Right atrium auricular region (tissue), 2 donors: ENCODE measurements at regions not wholly inside any gene's neighbourhood (a gene's known extent, or its start where the extent isn't known, plus 50 kb on each side); places are given as distances from the start of the nearest gene placed in this dataset.

Source experiments
- DNase-seq: peaks from one replicate; pipeline ENCODE4 v3.0.0-alpha.2; 2019; ENCODE audit warnings: low spot score
- H3K27ac ChIP-seq, 2 donors: fragments of 200-600 bp; sonication (generic); 1 replicate in 1 of 2; 2 replicates in 1 of 2; pipeline ENCODE4 v1.5.1; 2016 to 2019
- H3K27me3 ChIP-seq, 2 donors: fragments of 200-600 bp; sonication (generic); one replicate each; pipeline versions ENCODE4 v1.5.1 to v1.6.0; 2017 to 2019
- H3K36me3 ChIP-seq: fragments of 200-600 bp; sonication (generic); one replicate; pipeline ENCODE4 v1.5.1; 2016
- H3K4me1 ChIP-seq, 2 donors: fragments of 200-600 bp; sonication (generic); one replicate each; pipeline versions ENCODE4 v1.5.1 to v1.6.0; 2017 to 2019
- H3K4me3 ChIP-seq, 2 donors: fragments of 200-600 bp; sonication (generic); 1 replicate in 1 of 2; 2 replicates in 1 of 2; pipeline ENCODE4 v1.5.1; 2017 to 2019; ENCODE audit warnings: mild to moderate bottlenecking in 1 of 2, moderate library complexity in 1 of 2
- H3K9me3 ChIP-seq, 2 donors: fragments of 200-600 bp; sonication (generic); one replicate each; pipeline ENCODE4 v1.5.1; 2019
- TF ChIP-seq, protein P1 (sequence below), 2 donors: fragments of 200-600 bp; sonication (generic); IDR thresholded peaks; one replicate each; pipeline ENCODE4 v1.5.1; 2019; ENCODE audit warnings: antibody characterized with exemption in 2 of 2

DNA sequence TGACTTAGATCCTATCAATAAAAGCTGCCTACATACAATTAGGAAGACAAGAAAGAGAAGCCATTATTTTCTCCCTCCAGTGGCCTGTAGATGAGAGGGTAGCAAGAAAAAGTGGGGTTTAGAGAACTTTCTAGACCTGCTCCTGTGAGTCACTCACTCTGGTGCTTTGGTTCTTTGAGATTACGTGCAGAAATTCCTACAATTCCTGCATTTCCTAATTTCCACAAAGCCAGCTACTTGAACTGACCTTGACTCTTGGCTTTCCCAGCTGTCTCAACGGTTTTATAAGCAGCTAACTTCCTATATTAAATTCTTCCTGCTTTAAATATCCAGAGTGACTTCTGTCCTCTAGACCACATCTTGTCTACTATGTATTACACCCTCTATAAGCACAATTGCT lies 899.5 kb upstream of the KLHL29 start:
- Histone ChIP-seq H3K36me3 (no peaks in the 10 kb centered on the region), H3K27me3 (no peaks in the 10 kb centered on the region), H3K4me3 (no peak overlapping the region), H3K4me1 (no peaks in the 10 kb centered on the region), H3K9me3 (no peaks in the 10 kb centered on the region), H3K27ac (no peak overlapping the region)
- no peak for DNase-seq
- TF ChIP-seq, protein P1, sequence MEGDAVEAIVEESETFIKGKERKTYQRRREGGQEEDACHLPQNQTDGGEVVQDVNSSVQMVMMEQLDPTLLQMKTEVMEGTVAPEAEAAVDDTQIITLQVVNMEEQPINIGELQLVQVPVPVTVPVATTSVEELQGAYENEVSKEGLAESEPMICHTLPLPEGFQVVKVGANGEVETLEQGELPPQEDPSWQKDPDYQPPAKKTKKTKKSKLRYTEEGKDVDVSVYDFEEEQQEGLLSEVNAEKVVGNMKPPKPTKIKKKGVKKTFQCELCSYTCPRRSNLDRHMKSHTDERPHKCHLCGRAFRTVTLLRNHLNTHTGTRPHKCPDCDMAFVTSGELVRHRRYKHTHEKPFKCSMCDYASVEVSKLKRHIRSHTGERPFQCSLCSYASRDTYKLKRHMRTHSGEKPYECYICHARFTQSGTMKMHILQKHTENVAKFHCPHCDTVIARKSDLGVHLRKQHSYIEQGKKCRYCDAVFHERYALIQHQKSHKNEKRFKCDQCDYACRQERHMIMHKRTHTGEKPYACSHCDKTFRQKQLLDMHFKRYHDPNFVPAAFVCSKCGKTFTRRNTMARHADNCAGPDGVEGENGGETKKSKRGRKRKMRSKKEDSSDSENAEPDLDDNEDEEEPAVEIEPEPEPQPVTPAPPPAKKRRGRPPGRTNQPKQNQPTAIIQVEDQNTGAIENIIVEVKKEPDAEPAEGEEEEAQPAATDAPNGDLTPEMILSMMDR (IDR thresholded peaks at IDR 0.05): no peak

DNA sequence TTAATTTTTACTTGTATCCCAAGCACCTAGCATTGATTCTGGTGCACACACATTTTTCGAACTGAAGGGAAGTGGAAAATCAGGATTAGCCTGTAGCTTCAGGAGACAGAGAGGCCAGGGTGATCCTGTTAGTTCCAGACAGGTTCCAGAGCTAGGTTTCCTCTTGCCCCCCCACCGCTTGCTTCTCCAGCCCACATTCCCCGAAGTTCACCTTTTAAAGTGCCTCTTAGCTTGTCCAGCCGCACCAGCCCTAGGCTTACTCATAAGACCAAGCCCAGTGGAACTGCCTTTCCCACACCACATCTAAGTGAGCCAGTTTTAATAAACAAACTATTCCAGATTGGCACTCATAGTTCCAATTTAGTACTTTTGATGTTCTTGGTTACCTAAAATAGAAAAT lies 898.6 kb upstream of the KLHL29 start:
- Histone ChIP-seq H3K36me3 (no peaks in the 10 kb centered on the region), H3K27ac (no peak overlapping the region), H3K4me3 (no peak overlapping the region), H3K27me3 (no peaks in the 10 kb centered on the region), H3K9me3 (no peaks in the 10 kb centered on the region), H3K4me1 (no peaks in the 10 kb centered on the region)
- DNase-seq: no peak
- TF ChIP-seq, protein P1 (IDR thresholded peaks at IDR 0.05): no peak

DNA sequence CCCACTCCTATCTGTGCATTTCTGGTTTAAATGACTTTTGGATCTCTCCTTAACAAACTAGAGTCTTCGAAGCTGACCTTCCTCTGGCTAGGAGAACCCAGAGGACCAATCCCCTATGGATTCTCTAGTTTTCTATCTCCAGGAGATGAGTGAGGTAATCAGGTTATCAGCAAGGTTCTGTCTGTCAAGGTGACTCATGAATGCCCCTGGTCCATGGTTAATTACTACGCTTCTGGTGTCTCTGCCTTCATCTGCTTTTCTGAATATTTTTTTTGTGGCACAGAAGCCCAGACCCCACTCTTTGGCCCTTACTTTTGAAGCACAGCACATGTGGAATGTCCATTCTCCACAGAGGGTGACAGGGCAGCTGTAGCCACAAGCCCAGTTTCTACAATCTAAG lies 897.9 kb upstream of the KLHL29 start:
- H3K36me3 ChIP-seq: no peaks in the 10 kb centered on the region
- TF ChIP-seq, protein P1 (IDR thresholded peaks at IDR 0.05): no peak
- no peak overlapping the region for H3K27ac ChIP-seq
- no peaks in the 10 kb centered on the region for H3K4me1 ChIP-seq
- H3K27me3 ChIP-seq: no peaks in the 10 kb centered on the region
- no peak for DNase-seq
- H3K9me3 ChIP-seq: no peaks in the 10 kb centered on the region
- no peak overlapping the region for H3K4me3 ChIP-seq

DNA sequence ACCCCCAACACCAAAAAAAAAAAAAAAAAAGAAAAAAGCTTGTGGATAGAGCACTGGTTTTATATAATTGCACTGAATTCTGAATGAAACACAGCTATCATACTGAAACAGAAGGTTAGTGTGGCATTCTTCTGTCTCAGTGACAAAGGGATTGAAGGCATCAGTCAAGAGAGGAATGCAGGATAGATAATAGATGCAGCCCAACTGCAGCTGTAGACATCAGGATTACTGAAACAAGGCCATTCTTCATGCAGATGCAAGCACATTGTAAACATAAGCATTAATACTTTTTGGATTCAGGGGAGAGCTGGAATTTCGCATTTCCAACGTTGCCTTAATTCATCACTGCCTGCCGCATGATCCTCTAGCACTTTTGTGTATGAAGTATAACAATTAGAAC lies 897.4 kb upstream of the KLHL29 start:
- no peaks in the 10 kb centered on the region for H3K27me3 ChIP-seq
- no peaks in the 10 kb centered on the region for H3K9me3 ChIP-seq
- TF ChIP-seq, protein P1 (IDR thresholded peaks at IDR 0.05): no peak
- no peaks in the 10 kb centered on the region for H3K4me1 ChIP-seq
- DNase-seq: no peak
- H3K36me3 ChIP-seq: no peaks in the 10 kb centered on the region
- H3K27ac ChIP-seq: no peak overlapping the region
- no peak overlapping the region for H3K4me3 ChIP-seq

DNA sequence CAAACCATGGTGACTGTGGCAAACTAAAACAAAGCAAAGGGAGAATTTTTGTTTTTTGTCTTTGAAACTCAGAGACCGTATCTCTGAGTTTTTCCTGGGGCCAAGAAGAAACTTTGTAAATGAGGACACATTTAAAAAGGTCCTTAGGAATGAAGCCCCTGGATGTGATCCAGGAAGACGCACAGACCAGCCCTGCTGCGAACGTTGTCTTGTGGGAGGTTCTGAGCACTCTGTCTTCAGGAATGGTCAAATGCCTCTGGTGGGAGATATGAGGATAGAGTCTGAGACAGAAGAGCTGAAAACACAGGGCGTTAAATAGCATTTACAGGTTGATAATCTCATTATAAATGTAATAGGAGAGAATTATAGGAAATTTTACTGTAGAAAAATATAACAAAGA lies 893.5 kb upstream of the KLHL29 start:
- TF ChIP-seq, protein P1 (IDR thresholded peaks at IDR 0.05): no peak
- DNase-seq: no peak
- Histone ChIP-seq H3K27ac (no peak overlapping the region), H3K27me3 (no peaks in the 10 kb centered on the region), H3K36me3 (no peaks in the 10 kb centered on the region), H3K9me3 (no peaks in the 10 kb centered on the region), H3K4me3 (no peak overlapping the region), H3K4me1 (no peaks in the 10 kb centered on the region)

DNA sequence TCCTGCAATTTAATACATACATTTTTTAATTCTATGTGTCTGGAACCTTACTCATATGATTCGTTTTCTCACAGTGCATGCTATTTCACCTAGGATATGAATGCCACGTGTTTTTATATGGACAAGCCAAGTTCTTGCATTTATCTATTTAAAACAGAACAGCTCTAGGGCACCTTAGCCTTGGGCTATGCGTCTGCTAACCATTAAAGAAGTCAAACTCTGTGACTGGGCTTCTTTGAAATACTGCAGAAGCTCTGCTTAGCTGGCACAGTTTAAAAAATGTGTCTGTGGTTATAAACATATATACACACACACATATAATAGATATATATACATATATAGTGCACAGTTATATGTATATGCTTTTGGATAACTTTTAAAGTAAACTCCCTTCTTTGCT lies 890.8 kb upstream of the KLHL29 start:
- Histone ChIP-seq H3K4me1 (no peaks in the 10 kb centered on the region), H3K4me3 (no peak overlapping the region)
- TF ChIP-seq, protein P1 (IDR thresholded peaks at IDR 0.05): no peak

More for the DNA sequence above, 890.8 kb upstream of the KLHL29 start:
- H3K27ac ChIP-seq: no peak overlapping the region
- H3K9me3 ChIP-seq: no peaks in the 10 kb centered on the region
- no peaks in the 10 kb centered on the region for H3K36me3 ChIP-seq
- no peak for DNase-seq
- H3K27me3 ChIP-seq: no peaks in the 10 kb centered on the region
